HG03103 (cell line): ENCODE measurements at regions not wholly inside any gene's neighbourhood (a gene's known extent, or its start where the extent isn't known, plus 50 kb on each side); places are given as distances from the start of the nearest gene placed in this dataset.
"Not testable (repeated sequence)": the region's sequence is repeated elsewhere in the genome, so short reads cannot be mapped to it uniquely, and the experiment has no call there.

ENCODE experiments used
- ATAC-seq: cut with Tn5 transposase; IDR thresholded peaks from one replicate; pipeline ENCODE4 v1.9.1; 2021; ENCODE audit warnings: low read depth; ENCODE audit not compliant: unreplicated experiment

DNA sequence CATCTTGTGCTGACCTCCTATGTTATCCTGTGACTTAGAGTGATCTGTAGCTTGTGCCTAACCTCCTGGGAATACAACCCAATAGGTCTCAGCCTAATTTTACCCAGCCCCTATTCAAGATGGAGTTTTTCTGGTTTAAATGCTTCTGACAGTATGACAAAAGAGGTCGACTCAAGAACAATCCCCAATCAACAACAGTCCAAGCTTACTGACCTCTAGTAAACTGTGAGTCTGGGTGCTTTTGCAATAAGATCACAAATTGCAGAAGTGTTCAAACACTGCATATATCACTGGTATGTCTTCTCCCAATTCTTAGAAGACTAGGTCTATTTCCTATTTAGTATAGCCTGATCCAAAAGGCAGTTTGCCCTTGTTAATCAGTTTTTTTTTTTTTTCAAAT is 323.5 kb upstream of the PTGER4 start:
- no peak for ATAC-seq

GRCh38 chr5:40355846-40356245 is 323.9 kb upstream of the PTGER4 start:
- no peak for ATAC-seq

DNA sequence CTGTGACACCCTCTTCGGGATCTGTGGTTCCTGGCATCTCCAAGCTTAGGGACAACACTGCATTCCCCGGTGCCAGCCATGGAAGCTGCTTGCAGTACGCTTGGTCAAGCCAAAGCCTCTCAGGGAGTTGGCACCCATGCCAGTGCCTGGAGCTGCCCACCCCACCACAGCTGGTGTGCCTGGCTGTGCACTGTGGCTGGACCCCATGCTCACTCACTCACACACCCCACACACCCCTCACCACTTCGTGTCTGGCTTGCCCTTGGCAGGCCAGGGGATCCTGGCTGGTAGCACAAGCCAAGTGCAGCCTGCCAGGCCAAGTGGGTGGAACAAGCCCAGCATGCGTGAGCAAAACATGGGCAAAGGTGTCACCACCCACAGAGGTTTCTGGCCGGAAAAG is 324.5 kb upstream of the PTGER4 start:
- no peak for ATAC-seq

DNA sequence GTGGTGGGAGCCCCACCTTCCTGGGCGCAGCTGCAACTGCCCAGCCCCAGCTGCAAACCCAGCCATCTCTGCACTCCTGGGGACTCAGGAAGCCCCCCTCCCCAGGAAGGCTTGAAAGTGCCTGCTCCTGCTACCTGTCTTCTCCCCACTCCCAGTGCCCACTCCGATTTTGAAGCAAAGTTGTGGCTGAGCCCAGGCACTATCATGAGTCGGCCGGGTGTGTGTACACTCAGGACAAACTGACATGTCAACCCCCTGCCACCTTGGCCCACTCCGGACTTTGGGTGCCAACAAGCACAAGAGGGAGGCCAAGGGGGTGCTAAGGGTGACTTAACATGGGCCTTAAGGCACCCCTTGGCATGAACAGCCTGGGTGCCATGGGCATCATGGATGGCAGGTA is 325.5 kb upstream of the PTGER4 start:
- ATAC-seq = no peak

- ATAC-seq = no peak
Observed at GRCh38 chr5:40353442-40353841, 326.3 kb upstream of the PTGER4 start.

- no peak for ATAC-seq
Observed at GRCh38 chr5:40347981-40348725, 331.6 kb upstream of the PTGER4 start.

DNA sequence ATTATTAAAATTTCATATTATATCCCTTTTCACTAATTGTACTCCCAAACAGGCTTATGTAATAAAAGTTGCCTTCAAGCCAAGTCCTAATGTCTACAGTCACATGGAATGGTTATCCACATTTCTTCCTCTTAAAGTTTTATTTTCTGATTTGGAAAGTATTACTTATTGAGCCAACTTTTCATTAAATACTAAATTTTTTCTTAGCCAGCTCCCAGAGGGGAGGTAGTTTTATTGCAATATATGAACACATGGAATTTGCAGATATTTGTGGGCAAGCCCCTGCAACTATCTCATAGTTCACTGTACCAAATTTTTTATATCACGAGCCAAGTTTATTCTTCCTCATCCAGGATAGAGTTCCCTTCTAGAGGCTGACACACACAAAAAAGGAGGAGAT is 332.8 kb upstream of the PTGER4 start:
- no peak for ATAC-seq

- not testable (repeated sequence) for ATAC-seq
Observed at GRCh38 chr5:40338434-40338833, 341.3 kb upstream of the PTGER4 start.

DNA sequence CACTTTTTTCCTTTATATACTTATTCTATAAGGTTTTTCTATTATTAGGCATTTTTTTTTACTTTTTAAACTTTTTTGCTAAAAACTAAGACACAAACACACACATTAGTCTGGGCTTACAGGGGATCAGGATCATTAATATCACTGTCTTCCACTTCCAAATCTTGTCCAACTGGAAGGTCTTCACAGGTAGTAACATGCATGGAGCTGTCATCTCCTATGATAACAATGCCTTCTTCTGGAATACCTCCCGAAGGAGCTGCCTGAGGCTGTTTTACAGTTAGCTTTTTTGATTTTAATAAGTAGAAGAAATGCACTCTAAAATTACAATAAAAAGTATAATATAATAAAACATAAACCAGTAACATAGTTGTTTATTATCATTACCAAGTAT is 345.5 kb upstream of the PTGER4 start:
- ATAC-seq = no peak

DNA sequence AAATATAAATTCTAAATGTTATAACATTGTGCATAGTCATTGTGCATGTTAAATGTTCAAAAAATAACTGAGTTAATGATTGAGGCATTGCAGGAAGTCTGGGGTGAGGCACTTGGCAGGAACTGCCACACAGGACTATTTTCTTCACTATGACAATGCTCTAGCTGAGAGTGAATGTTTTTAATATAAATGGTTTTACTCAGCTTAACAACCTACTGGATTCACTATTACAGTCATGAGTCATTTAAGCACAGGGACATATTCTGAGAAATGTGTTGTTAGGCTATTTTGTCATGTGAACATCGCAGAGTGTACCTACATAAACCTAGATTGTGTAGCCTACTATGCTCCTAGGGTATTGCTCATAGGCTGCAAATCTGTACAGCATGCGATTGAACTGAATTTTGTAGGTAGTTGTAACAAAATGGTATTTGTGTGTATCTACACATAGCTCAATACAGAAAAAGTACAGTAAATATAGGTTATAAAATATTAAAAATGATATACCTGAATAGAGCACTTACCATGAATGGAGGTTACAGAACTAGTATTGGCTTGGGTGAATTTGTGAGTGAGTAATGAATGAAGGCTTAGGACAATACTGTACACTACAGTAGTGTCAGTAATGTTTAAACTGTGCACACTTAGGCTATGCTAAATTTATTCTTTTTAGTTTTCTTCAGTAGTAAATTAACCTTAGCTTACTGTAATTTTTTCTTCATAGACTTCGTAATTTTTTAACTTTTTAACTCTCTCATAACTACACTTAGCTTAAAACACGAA is 346.1 kb upstream of the PTGER4 start:
- no peak for ATAC-seq

DNA sequence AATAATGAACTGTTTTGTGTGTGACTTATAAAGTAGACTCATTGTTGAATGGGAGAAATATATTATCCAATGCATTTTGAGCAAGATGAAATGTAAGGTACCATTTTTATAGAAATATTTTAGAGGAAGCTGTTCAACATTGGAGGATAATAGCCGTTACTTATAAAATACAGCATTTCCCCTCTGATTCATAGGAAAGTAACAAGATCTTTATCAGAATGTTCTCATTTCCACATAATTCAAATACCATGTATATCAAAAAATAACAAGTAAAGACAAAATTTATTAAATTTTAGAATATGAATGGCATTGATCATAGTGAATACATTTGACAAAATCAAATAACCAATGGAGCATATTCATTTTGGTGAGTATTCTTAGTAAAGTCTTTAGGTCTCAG is 346.7 kb upstream of the PTGER4 start:
- ATAC-seq = no peak

GRCh38 chr5:40331616-40332015 is 348.1 kb upstream of the PTGER4 start:
- no peak for ATAC-seq

- ATAC-seq = no peak
Observed at GRCh38 chr5:40321514-40321913, 358.2 kb upstream of the PTGER4 start.

GRCh38 chr5:40318395-40318794 is 361.3 kb upstream of the PTGER4 start:
- no peak for ATAC-seq

DNA sequence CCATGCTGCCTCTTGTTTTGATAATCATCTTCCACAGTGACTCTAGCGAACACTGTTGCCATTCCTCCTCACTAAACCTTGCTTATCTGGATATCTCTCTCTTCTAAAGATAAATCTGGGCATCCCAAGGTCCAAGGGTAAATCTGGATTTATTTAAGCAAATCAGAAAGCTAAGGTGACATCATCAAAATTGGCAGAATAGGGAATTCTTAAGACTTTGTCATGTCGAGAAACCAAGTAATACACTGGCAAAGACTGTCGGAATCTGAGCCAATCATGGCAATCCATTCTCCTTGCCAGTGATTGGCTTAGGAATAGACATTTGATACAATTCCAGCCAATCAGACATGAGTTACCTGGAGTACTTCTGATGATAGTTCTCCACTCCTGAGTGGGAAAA is 362.7 kb upstream of the PTGER4 start:
- no peak for ATAC-seq

GRCh38 chr5:40315126-40315525 is 364.6 kb upstream of the PTGER4 start:
- ATAC-seq = no peak

DNA sequence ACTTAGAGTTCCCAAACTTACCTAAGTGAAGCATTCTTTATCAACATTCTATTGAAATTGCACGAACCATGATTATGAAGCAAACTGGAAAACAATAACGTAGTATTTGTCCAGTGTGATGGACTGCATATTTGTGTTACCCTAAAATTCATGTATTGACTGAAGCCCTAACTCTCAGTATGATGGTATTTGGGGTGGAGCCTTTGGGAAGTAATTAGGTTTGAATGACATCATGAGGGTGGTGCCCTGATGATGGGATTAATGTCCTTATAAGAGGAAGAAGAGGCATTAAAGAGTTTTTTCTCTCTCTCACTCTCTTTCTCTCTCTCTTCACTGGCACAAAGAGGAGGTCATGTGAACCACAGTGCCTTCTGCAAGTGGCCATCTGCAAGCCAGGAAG is 365.4 kb upstream of the PTGER4 start:
- ATAC-seq = no peak

DNA sequence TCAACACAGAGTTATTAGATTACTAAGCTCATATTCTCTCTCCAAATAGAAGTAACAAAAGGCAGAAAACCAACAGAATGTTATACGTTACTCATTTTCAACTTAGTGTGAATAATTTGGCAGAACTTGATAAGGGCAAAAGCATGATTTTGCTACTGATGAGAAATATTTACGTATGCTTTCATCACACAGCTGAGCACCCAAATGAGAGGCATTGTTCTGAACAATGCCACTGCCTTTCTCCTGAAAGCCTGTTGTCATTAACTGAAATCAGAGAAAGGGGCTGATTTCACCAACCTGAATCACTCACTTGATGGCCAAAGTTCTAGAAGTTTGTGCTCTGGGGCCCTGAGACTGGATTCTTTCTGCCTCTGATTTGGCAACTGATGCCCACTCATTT is 367.5 kb upstream of the PTGER4 start:
- no peak for ATAC-seq

DNA sequence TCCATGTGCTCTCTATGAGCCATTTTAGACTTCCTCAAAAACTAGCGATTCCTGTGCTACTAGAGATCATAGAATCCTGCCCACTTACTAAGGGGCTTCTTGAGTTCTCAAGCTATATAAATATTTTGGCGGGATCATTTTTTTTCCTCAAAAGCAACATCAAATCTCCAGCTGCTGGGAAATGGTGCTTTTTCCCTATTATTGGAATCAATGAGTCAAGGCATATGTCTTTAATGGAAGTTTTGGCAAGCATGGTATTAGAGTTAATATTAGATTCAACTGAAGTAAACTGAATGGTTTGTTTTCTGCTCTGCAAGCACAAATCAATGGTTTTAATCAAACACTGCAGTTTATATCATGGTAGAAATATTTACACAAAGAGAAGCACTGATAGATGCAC is 369.9 kb upstream of the PTGER4 start:
- ATAC-seq = no peak

DNA sequence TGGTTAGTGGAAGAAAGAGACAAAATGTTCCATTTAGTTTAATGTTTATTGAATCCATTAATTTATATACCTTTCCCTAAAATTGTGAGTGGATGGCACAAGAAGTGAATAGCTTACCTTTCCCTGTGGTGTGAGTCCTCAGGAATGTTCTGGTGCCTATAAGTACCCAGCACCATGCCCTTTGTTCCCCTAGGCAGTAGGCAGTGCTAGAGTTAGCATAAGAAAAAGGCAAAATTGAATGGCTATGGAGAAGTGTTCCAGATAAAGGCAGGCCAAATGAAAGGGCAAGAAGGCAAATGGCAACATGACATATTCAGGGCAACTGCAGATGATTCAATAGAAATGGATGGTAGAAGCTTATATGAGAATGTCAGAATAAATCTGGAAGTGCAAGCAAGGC is 370.8 kb upstream of the PTGER4 start:
- no peak for ATAC-seq

DNA sequence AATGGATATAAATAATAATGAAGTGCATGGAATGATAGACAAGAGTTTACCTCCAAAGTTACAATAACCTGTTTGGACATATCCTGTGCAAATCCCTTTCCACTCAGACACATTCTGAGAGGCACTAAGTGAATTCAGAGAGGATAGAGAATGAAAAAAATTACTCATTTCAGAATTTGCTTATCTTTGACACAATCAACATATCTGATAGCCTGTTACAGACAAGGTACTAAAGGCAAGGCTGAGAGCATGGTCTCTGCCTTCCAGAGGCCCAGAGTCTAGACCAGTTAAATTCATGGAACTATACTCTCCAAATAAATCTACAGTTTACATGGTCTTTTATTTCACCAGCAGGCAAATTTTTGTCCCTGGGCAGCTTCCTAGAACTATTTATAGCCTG is 371.8 kb upstream of the PTGER4 start:
- no peak for ATAC-seq

- ATAC-seq = no peak
Observed at GRCh38 chr5:40306869-40307487, 372.7 kb upstream of the PTGER4 start.
